GM12873 (cell line): ENCODE measurements at regions not wholly inside any gene's neighbourhood (a gene's known extent, or its start where the extent isn't known, plus 50 kb on each side); places are given as distances from the start of the nearest gene placed in this dataset.

Experiments used
- CTCF ChIP-seq: IDR thresholded peaks from 2 replicates; pipeline ENCODE4 v1.5.1; 2012; ENCODE audit warnings: low read depth, mild to moderate bottlenecking, moderate library complexity, low read length, control low read depth; ENCODE audit not compliant: insufficient read depth; ENCODE audit errors: missing control alignments

- no peak for TF ChIP-seq CTCF
Observed at GRCh38 chr14:54098536-54098935, 141.9 kb upstream of the BMP4 start.

- TF ChIP-seq CTCF = no peak
Observed at GRCh38 chr14:54102051-54102456, 145.4 kb upstream of the BMP4 start.

GRCh38 chr14:54102530-54102929, 145.9 kb upstream of the BMP4 start:
- no peak for TF ChIP-seq CTCF

GRCh38 chr14:54104601-54105145, 148.0 kb upstream of the BMP4 start:
- no peak for TF ChIP-seq CTCF

- no peak for TF ChIP-seq CTCF
Observed at GRCh38 chr14:54105406-54105805, 148.8 kb upstream of the BMP4 start.

GRCh38 chr14:54105898-54106297, 149.3 kb upstream of the BMP4 start:
- no peak for TF ChIP-seq CTCF

GRCh38 chr14:54106661-54107377, 150.2 kb upstream of the BMP4 start:
- no peak for TF ChIP-seq CTCF
